ENCODE measurements at regions not wholly inside any gene's neighbourhood (a gene's known extent, or its start where the extent isn't known, plus 50 kb on each side); places are given as distances from the start of the nearest gene placed in this dataset.
"Not testable (repeated sequence)": the region's sequence is repeated elsewhere in the genome, so short reads cannot be mapped to it uniquely, and the experiment has no call there.

GRCh38 chr16:29323725-29324124, 82.8 kb downstream of the NPIPB11 start:
- H3K36me3 ChIP-seq (ENCODE audit: control insufficient read depth in 2 of 2, insufficient read depth in 1 of 2, low read length in 2 of 2); POLR2A ChIA-PET; CTCF ChIA-PET; H3K9me3 ChIP-seq (ENCODE audit: control insufficient read depth, insufficient read depth, low read depth, low read length); H3K4me1 ChIP-seq (ENCODE audit: control insufficient read depth, insufficient read depth, low read length); H3K27ac ChIP-seq (ENCODE audit: extremely low read depth, low read depth, low read length); H3K4me3 ChIP-seq (ENCODE audit: low read depth, low read length): not testable (repeated sequence)
- TF ChIP-seq REST (tag by site-specific recombination; IDR thresholded peaks at IDR 0.05): peak; percentile 35; the same call in 1 of the 2 replicates

DNA sequence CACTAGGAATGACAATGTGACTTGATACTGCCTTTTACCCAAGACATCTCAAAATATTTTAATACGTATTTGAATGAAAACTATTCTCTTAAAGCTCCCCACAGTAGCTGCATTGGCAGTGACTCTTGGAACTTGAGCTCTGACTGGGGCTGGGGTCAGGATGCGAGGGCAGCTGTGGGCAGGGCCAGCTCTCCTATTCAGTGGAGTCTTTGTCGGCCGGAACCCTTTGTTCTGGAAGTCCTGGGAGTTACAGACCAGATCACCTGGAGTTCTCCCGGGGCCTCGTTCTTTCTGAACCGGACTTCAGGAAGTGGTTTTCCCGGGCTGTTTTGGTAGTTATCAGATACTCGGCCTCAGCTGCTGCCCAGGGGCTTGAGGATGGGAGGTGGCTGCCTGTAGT, 84.9 kb downstream of the NPIPB11 start:
- H3K4me1 ChIP-seq (ENCODE audit: control insufficient read depth, insufficient read depth, low read length): no peaks in the 10 kb centered on the region
- CTCF ChIA-PET: no interaction called here
- POLR2A ChIA-PET: no interaction called here

GRCh38 chr16:29321000-29321393, 85.5 kb downstream of the NPIPB11 start:
- CTCF ChIA-PET: no interaction called here
- TF ChIP-seq ZNF426 (tag by site-specific recombination; IDR thresholded peaks at IDR 0.05) (no peak), ZNF266 (tag by site-specific recombination; IDR thresholded peaks at IDR 0.05; ENCODE audit: low read depth) (no peak), ZNF211 (tag by site-specific recombination; IDR thresholded peaks at IDR 0.05; ENCODE audit: low read depth) (no peak)
- Histone ChIP-seq H3K27ac (ENCODE audit: extremely low read depth, low read depth, low read length) (no peak overlapping the region), H3K4me1 (ENCODE audit: control insufficient read depth, insufficient read depth, low read length) (no peaks in the 10 kb centered on the region), H3K9me3 (ENCODE audit: control insufficient read depth, insufficient read depth, low read depth, low read length) (no peaks in the 10 kb centered on the region), H3K36me3 (ENCODE audit: control insufficient read depth in 2 of 2, insufficient read depth in 1 of 2, low read length in 2 of 2) (no peaks in the 10 kb centered on the region), H3K4me3 (ENCODE audit: low read depth, low read length) (no peak overlapping the region)
- POLR2A ChIA-PET: no interaction called here

More for the DNA sequence above, 84.9 kb downstream of the NPIPB11 start:
- TF ChIP-seq OSR2 (tag by site-specific recombination; IDR thresholded peaks at IDR 0.05) (no peak), ZNF140 (tag by site-specific recombination; IDR thresholded peaks at IDR 0.05) (no peak), ZNF114 (tag by site-specific recombination; IDR thresholded peaks at IDR 0.05) (no peak), ZBTB1 (tag by site-specific recombination; IDR thresholded peaks at IDR 0.05) (no peak)
- TF ChIP-seq, protein P1, sequence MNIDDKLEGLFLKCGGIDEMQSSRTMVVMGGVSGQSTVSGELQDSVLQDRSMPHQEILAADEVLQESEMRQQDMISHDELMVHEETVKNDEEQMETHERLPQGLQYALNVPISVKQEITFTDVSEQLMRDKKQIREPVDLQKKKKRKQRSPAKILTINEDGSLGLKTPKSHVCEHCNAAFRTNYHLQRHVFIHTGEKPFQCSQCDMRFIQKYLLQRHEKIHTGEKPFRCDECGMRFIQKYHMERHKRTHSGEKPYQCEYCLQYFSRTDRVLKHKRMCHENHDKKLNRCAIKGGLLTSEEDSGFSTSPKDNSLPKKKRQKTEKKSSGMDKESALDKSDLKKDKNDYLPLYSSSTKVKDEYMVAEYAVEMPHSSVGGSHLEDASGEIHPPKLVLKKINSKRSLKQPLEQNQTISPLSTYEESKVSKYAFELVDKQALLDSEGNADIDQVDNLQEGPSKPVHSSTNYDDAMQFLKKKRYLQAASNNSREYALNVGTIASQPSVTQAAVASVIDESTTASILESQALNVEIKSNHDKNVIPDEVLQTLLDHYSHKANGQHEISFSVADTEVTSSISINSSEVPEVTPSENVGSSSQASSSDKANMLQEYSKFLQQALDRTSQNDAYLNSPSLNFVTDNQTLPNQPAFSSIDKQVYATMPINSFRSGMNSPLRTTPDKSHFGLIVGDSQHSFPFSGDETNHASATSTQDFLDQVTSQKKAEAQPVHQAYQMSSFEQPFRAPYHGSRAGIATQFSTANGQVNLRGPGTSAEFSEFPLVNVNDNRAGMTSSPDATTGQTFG (tag by site-specific recombination; IDR thresholded peaks at IDR 0.05; ENCODE audit: borderline replicate concordance): no peak
- Histone ChIP-seq H3K27ac (ENCODE audit: extremely low read depth, low read depth, low read length) (no peak overlapping the region), H3K36me3 (ENCODE audit: control insufficient read depth in 2 of 2, insufficient read depth in 1 of 2, low read length in 2 of 2) (no peaks in the 10 kb centered on the region), H3K4me3 (ENCODE audit: low read depth, low read length) (no peak overlapping the region), H3K9me3 (ENCODE audit: control insufficient read depth, insufficient read depth, low read depth, low read length) (no peaks in the 10 kb centered on the region)

GRCh38 chr16:29320274-29320999, 86.1 kb downstream of the NPIPB11 start:
- Histone ChIP-seq H3K4me3 (ENCODE audit: low read depth, low read length) (no peak overlapping the region), H3K4me1 (ENCODE audit: control insufficient read depth, insufficient read depth, low read length) (no peaks in the 10 kb centered on the region), H3K36me3 (ENCODE audit: control insufficient read depth in 2 of 2, insufficient read depth in 1 of 2, low read length in 2 of 2) (no peaks in the 10 kb centered on the region), H3K9me3 (ENCODE audit: control insufficient read depth, insufficient read depth, low read depth, low read length) (no peaks in the 10 kb centered on the region), H3K27ac (ENCODE audit: extremely low read depth, low read depth, low read length) (no peak overlapping the region)
- POLR2A ChIA-PET: no interaction called here
- CTCF ChIA-PET: no interaction called here
- peak; percentile 50; the same call in 1 of the 2 replicates for TF ChIP-seq EGR2 (tag by site-specific recombination; IDR thresholded peaks at IDR 0.05; ENCODE audit: low read depth)
- TF ChIP-seq, protein P2, sequence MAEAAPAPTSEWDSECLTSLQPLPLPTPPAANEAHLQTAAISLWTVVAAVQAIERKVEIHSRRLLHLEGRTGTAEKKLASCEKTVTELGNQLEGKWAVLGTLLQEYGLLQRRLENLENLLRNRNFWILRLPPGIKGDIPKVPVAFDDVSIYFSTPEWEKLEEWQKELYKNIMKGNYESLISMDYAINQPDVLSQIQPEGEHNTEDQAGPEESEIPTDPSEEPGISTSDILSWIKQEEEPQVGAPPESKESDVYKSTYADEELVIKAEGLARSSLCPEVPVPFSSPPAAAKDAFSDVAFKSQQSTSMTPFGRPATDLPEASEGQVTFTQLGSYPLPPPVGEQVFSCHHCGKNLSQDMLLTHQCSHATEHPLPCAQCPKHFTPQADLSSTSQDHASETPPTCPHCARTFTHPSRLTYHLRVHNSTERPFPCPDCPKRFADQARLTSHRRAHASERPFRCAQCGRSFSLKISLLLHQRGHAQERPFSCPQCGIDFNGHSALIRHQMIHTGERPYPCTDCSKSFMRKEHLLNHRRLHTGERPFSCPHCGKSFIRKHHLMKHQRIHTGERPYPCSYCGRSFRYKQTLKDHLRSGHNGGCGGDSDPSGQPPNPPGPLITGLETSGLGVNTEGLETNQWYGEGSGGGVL (tag by site-specific recombination; IDR thresholded peaks at IDR 0.05): no peak
